Ishikawa (cell line): ENCODE measurements at regions not wholly inside any gene's neighbourhood (a gene's known extent, or its start where the extent isn't known, plus 50 kb on each side); places are given as distances from the start of the nearest gene placed in this dataset.

Source experiments
- CEBPB ChIP-seq: IDR thresholded peaks from 2 replicates; pipeline ENCODE4 v1.6.1; 2012
- CREB1 ChIP-seq: IDR thresholded peaks from 2 replicates; pipeline ENCODE4 v1.6.1; 2012; ENCODE audit warnings: low read depth
- EGR1 ChIP-seq: IDR thresholded peaks from 2 replicates; pipeline ENCODE4 v1.6.1; 2012
- EP300 ChIP-seq: IDR thresholded peaks from 2 replicates; pipeline ENCODE4 v1.6.1; 2012; ENCODE audit warnings: borderline replicate concordance
- FOXM1 ChIP-seq: IDR thresholded peaks from 2 replicates; pipeline ENCODE4 v1.6.1; 2012; ENCODE audit warnings: low read depth, borderline replicate concordance
- NFIC ChIP-seq: IDR thresholded peaks from 2 replicates; pipeline ENCODE4 v1.6.1; 2012
- RAD21 ChIP-seq: IDR thresholded peaks from 2 replicates; pipeline ENCODE4 v1.6.1; 2012; ENCODE audit warnings: low read depth
- REST ChIP-seq: IDR thresholded peaks from 2 replicates; pipeline ENCODE4 v1.6.1; 2012; ENCODE audit warnings: low read depth, mild to moderate bottlenecking
- TAF1 ChIP-seq: IDR thresholded peaks from 2 replicates; pipeline ENCODE4 v1.6.1; 2012; ENCODE audit warnings: low read depth, mild to moderate bottlenecking
- TCF12 ChIP-seq: IDR thresholded peaks from 2 replicates; pipeline ENCODE4 v1.6.1; 2012; ENCODE audit warnings: low read depth
- TEAD4 ChIP-seq: IDR thresholded peaks from 2 replicates; pipeline ENCODE4 v1.6.1; 2012
- YY1 ChIP-seq: IDR thresholded peaks from 2 replicates; pipeline ENCODE4 v1.6.1; 2012; ENCODE audit warnings: low read depth
- ZBTB7A ChIP-seq: IDR thresholded peaks from 2 replicates; pipeline ENCODE4 v1.6.1; 2012; ENCODE audit warnings: low read depth
- TF ChIP-seq, protein P1 (sequence below): IDR thresholded peaks from 2 replicates; pipeline ENCODE4 v1.6.1; 2012
- TF ChIP-seq, protein P2 (sequence below): IDR thresholded peaks from 2 replicates; pipeline ENCODE4 v1.6.1; 2012

GRCh38 chr1:72482736-72483413 lies 200.5 kb upstream of the NEGR1 start:
- no peak for TF ChIP-seq CREB1
- no peak for TF ChIP-seq YY1
- TF ChIP-seq, protein P1, sequence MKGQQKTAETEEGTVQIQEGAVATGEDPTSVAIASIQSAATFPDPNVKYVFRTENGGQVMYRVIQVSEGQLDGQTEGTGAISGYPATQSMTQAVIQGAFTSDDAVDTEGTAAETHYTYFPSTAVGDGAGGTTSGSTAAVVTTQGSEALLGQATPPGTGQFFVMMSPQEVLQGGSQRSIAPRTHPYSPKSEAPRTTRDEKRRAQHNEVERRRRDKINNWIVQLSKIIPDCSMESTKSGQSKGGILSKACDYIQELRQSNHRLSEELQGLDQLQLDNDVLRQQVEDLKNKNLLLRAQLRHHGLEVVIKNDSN, result no peak
- no peak for TF ChIP-seq TAF1
- no peak for TF ChIP-seq TCF12
- no peak for TF ChIP-seq TEAD4
- TF ChIP-seq ZBTB7A, result no peak
- no peak for TF ChIP-seq CEBPB
- no peak for TF ChIP-seq EGR1
- no peak for TF ChIP-seq NFIC
- TF ChIP-seq, protein P2, sequence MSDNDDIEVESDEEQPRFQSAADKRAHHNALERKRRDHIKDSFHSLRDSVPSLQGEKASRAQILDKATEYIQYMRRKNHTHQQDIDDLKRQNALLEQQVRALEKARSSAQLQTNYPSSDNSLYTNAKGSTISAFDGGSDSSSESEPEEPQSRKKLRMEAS, result no peak

GRCh38 chr1:72481420-72481970 lies 199.2 kb upstream of the NEGR1 start:
- no peak for TF ChIP-seq TAF1
- TF ChIP-seq CREB1, result no peak
- no peak for TF ChIP-seq CEBPB
- TF ChIP-seq REST, result no peak
- TF ChIP-seq FOXM1, result no peak
- TF ChIP-seq RAD21, result no peak
- no peak for TF ChIP-seq YY1
- TF ChIP-seq TCF12, result no peak
- no peak for TF ChIP-seq NFIC
- TF ChIP-seq EGR1, result no peak
- TF ChIP-seq, protein P2, result no peak
- TF ChIP-seq EP300, result no peak
- TF ChIP-seq ZBTB7A, result no peak
- TF ChIP-seq, protein P1, result no peak
- no peak for TF ChIP-seq TEAD4

DNA sequence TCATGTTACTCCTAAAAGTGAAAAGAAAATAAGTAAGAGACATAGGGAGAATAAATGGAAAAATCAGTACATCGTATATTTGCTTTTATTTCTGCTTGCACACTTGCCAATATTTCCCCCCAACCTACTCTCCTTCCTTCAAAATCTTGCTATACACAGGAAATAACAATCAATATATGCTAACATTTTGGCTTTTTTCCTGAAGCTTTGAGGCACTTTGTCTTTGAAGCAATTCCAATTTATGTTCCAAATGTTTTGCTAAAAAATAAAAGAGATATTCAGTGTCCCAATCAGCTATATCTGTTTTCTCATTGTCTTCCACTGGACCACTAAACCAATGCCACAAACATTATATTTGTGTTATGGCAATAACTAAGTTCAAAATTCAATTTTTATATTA lies 184.0 kb upstream of the NEGR1 start:
- TF ChIP-seq RAD21 (no peak), CEBPB (no peak), TAF1 (no peak), EP300 (no peak), NFIC (no peak), CREB1 (no peak), TEAD4 (no peak), FOXM1 (no peak), TCF12 (no peak), ZBTB7A (no peak), EGR1 (no peak), REST (no peak), YY1 (no peak)
- TF ChIP-seq, protein P1, result no peak
- TF ChIP-seq, protein P2, result no peak

- no peak for TF ChIP-seq NFIC
- TF ChIP-seq CEBPB, result 0 out of 2 replicates have a peak, but pooled peaks have one; percentile 12
These were observed 180.0 kb upstream of the NEGR1 start for GRCh38 chr1:72462186-72462905.

GRCh38 chr1:72442262-72442661 lies 159.9 kb upstream of the NEGR1 start:
- TF ChIP-seq CREB1, result no peak
- TF ChIP-seq TAF1, result no peak
- no peak for TF ChIP-seq TCF12
- TF ChIP-seq NFIC, result no peak
- TF ChIP-seq, protein P2, result no peak
- TF ChIP-seq RAD21, result no peak
- TF ChIP-seq TEAD4, result no peak
- TF ChIP-seq FOXM1, result no peak
- no peak for TF ChIP-seq EP300
- TF ChIP-seq YY1, result no peak
- no peak for TF ChIP-seq ZBTB7A
- TF ChIP-seq REST, result no peak
